WTC11 (cell line): ENCODE measurements at regions not wholly inside any gene's neighbourhood (a gene's known extent, or its start where the extent isn't known, plus 50 kb on each side); places are given as distances from the start of the nearest gene placed in this dataset.

Source experiments
- ATAC-seq: fragments of 200-7000 bp; cut with Tn5 transposase; 2 replicates; pipeline ENCODE4 v1.10.0; 2021; ENCODE audit warnings: mild to moderate bottlenecking, moderate library complexity
- CTCF ChIA-PET: fragments of 300-600 bp; sonication (Branson Sonifier 250); formaldehyde crosslinking; loops from one replicate; lab custom pipeline; 2021; ENCODE audit warnings: antibody characterized with exemption; lab: Charles Lee
- POLR2A ChIA-PET: fragments of 350-600 bp; sonication (Branson Sonifier 250); formaldehyde crosslinking; loops from one replicate; lab custom pipeline; 2021; ENCODE audit warnings: antibody characterized with exemption; lab: Charles Lee
- DNase-seq: peaks from one replicate; pipeline ENCODE4 v3.0.0; 2021; ENCODE audit warnings: low spot score
- H3K27ac Mint-ChIP-seq: 2 replicates; pipeline ENCODE4 v1.8.0; 2021; ENCODE audit warnings: mixed read lengths
- H3K27me3 Mint-ChIP-seq: 2 replicates; pipeline ENCODE4 v1.8.0; 2021; ENCODE audit warnings: low read depth, mild to moderate bottlenecking, moderate library complexity, mixed read lengths
- H3K36me3 Mint-ChIP-seq: 2 replicates; pipeline ENCODE4 v1.8.0; 2021; ENCODE audit warnings: mixed read lengths
- H3K4me1 Mint-ChIP-seq: 2 replicates; pipeline ENCODE4 v1.8.0; 2022; ENCODE audit warnings: mixed read lengths
- H3K4me3 Mint-ChIP-seq: 2 replicates; pipeline ENCODE4 v1.8.0; 2021; ENCODE audit warnings: mild to moderate bottlenecking, moderate library complexity, mixed read lengths
- H3K9me3 Mint-ChIP-seq: 2 replicates; pipeline ENCODE4 v1.8.0; 2021; ENCODE audit warnings: mixed read lengths
- CBFB ChIP-seq: sonication (generic); formaldehyde crosslinking; IDR thresholded peaks from 2 replicates; pipeline ENCODE4 v1.8.1; 2022; ENCODE audit warnings: mild to moderate bottlenecking, low read depth, missing genetic modification reagents
- FOXP1 ChIP-seq: sonication (generic); formaldehyde crosslinking; IDR thresholded peaks from 2 replicates; pipeline ENCODE4 v1.8.0; 2022; ENCODE audit warnings: missing genetic modification reagents, mild to moderate bottlenecking, moderate library complexity, borderline replicate concordance
- GABPB1 ChIP-seq: sonication (generic); formaldehyde crosslinking; IDR thresholded peaks from 2 replicates; pipeline ENCODE4 v1.8.1; 2023; ENCODE audit warnings: mild to moderate bottlenecking, missing genetic modification reagents
- GTF2I ChIP-seq: fragments of 250-450 bp; sonication (Bioruptor Pico); conservative IDR thresholded peaks from 2 replicates; pipeline ENCODE4 v1.4.0; 2021; ENCODE audit warnings: mild to moderate bottlenecking
- MYBL2 ChIP-seq: sonication (generic); formaldehyde crosslinking; IDR thresholded peaks from 2 replicates; pipeline ENCODE4 v1.8.1; 2023; ENCODE audit warnings: mild to moderate bottlenecking, moderate library complexity, missing genetic modification reagents
- OVOL2 ChIP-seq: fragments of 250-450 bp; sonication (Bioruptor Pico); IDR thresholded peaks from 2 replicates; pipeline ENCODE4 v1.9.0; 2021; ENCODE audit warnings: mild to moderate bottlenecking, borderline replicate concordance
- RORB ChIP-seq: fragments of 250-450 bp; sonication (Bioruptor Pico); IDR thresholded peaks from 2 replicates; pipeline ENCODE4 v1.9.0; 2021; ENCODE audit warnings: mild to moderate bottlenecking
- ZNF138 ChIP-seq: sonication (generic); formaldehyde crosslinking; conservative IDR thresholded peaks from 2 replicates; pipeline ENCODE4 v1.8.1; 2022; ENCODE audit warnings: mild to moderate bottlenecking, moderate library complexity, missing genetic modification reagents
- ZNF232 ChIP-seq: sonication (generic); formaldehyde crosslinking; IDR thresholded peaks from 2 replicates; pipeline ENCODE4 v1.8.0; 2022; ENCODE audit warnings: mild to moderate bottlenecking, missing genetic modification reagents
- ZNF263 ChIP-seq: sonication (generic); formaldehyde crosslinking; IDR thresholded peaks from 2 replicates; pipeline ENCODE4 v1.8.1; 2022; ENCODE audit warnings: low read depth, mild to moderate bottlenecking, moderate library complexity, missing genetic modification reagents
- TF ChIP-seq, protein P1 (sequence below): sonication (generic); formaldehyde crosslinking; IDR thresholded peaks from 2 replicates; pipeline ENCODE4 v1.8.1; 2023; ENCODE audit warnings: mild to moderate bottlenecking, moderate library complexity, missing genetic modification reagents
- TF ChIP-seq, protein P2 (sequence below): sonication (generic); formaldehyde crosslinking; IDR thresholded peaks from 2 replicates; pipeline ENCODE4 v1.8.0; 2022; ENCODE audit warnings: mild to moderate bottlenecking, missing genetic modification reagents
- TF ChIP-seq, protein P3 (sequence below): sonication (generic); formaldehyde crosslinking; IDR thresholded peaks from 2 replicates; pipeline ENCODE4 v1.8.1; 2022; ENCODE audit warnings: missing genetic modification reagents, borderline replicate concordance
- TF ChIP-seq, protein P4 (sequence below): fragments of 250-450 bp; sonication (Bioruptor Pico); IDR thresholded peaks from 2 replicates; pipeline ENCODE4 v1.9.0; 2021; ENCODE audit warnings: moderate library complexity, mild to moderate bottlenecking, inconsistent platforms, borderline replicate concordance
- TF ChIP-seq, protein P5 (sequence below): fragments of 250-450 bp; sonication (Bioruptor Pico); IDR thresholded peaks from 2 replicates; pipeline ENCODE4 v1.9.0; 2021; ENCODE audit warnings: mild to moderate bottlenecking, borderline replicate concordance
- TF ChIP-seq, protein P6 (sequence below): sonication (generic); formaldehyde crosslinking; IDR thresholded peaks from 2 replicates; pipeline ENCODE4 v1.8.0; 2022; ENCODE audit warnings: mild to moderate bottlenecking, missing genetic modification reagents
- TF ChIP-seq, protein P7 (sequence below): sonication (generic); formaldehyde crosslinking; IDR thresholded peaks from 2 replicates; pipeline ENCODE4 v1.8.1; 2023; ENCODE audit warnings: mild to moderate bottlenecking, missing genetic modification reagents, borderline replicate concordance

DNA sequence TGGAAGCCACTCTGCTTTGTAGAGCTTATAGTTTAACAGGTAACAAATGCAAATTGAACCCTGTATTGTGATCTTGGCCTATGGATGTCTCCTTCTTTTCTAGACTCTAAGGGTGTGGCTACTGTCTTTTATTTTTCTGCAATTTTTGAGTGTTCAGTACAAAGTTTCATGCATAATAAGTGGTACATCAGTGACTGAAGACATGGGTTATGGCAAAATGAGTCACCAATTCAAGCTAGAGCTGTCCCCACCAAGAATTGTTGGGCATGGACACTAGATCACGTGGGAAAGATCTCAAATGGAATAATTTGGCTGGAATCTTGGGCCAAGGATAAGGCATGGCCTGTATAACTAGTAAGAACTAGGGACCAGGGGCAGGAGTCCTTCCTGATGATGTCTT is 228.4 kb upstream of the N4BP1 start:
- no peaks in the 10 kb centered on the region for H3K9me3 Mint-ChIP-seq
- ATAC-seq (no peak), DNase-seq (no peak)
- no peak overlapping the region for H3K27ac Mint-ChIP-seq
- no peak for TF ChIP-seq ZNF263 (CRISPR knock-in tag)
- TF ChIP-seq, protein P1, sequence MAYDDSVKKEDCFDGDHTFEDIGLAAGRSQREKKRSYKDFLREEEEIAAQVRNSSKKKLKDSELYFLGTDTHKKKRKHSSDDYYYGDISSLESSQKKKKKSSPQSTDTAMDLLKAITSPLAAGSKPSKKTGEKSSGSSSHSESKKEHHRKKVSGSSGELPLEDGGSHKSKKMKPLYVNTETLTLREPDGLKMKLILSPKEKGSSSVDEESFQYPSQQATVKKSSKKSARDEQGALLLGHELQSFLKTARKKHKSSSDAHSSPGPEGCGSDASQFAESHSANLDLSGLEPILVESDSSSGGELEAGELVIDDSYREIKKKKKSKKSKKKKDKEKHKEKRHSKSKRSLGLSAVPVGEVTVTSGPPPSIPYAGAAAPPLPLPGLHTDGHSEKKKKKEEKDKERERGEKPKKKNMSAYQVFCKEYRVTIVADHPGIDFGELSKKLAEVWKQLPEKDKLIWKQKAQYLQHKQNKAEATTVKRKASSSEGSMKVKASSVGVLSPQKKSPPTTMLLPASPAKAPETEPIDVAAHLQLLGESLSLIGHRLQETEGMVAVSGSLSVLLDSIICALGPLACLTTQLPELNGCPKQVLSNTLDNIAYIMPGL (CRISPR knock-in tag): no peak
- TF ChIP-seq, protein P2, sequence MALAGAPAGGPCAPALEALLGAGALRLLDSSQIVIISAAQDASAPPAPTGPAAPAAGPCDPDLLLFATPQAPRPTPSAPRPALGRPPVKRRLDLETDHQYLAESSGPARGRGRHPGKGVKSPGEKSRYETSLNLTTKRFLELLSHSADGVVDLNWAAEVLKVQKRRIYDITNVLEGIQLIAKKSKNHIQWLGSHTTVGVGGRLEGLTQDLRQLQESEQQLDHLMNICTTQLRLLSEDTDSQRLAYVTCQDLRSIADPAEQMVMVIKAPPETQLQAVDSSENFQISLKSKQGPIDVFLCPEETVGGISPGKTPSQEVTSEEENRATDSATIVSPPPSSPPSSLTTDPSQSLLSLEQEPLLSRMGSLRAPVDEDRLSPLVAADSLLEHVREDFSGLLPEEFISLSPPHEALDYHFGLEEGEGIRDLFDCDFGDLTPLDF: no peak
- TF ChIP-seq, protein P3, sequence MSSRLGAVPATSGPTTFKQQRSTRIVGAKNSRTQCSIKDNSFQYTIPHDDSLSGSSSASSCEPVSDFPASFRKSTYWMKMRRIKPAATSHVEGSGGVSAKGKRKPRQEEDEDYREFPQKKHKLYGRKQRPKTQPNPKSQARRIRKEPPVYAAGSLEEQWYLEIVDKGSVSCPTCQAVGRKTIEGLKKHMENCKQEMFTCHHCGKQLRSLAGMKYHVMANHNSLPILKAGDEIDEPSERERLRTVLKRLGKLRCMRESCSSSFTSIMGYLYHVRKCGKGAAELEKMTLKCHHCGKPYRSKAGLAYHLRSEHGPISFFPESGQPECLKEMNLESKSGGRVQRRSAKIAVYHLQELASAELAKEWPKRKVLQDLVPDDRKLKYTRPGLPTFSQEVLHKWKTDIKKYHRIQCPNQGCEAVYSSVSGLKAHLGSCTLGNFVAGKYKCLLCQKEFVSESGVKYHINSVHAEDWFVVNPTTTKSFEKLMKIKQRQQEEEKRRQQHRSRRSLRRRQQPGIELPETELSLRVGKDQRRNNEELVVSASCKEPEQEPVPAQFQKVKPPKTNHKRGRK (CRISPR knock-in tag): no peak
- TF ChIP-seq, protein P4, sequence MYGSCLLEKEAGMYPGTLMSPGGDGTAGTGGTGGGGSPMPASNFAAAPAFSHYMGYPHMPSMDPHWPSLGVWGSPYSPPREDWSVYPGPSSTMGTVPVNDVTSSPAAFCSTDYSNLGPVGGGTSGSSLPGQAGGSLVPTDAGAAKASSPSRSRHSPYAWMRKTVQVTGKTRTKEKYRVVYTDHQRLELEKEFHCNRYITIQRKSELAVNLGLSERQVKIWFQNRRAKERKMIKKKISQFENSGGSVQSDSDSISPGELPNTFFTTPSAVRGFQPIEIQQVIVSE (CRISPR knock-in tag): no peak
- no peak for TF ChIP-seq FOXP1 (CRISPR knock-in tag)
- TF ChIP-seq CBFB: no peak
- TF ChIP-seq, protein P5, sequence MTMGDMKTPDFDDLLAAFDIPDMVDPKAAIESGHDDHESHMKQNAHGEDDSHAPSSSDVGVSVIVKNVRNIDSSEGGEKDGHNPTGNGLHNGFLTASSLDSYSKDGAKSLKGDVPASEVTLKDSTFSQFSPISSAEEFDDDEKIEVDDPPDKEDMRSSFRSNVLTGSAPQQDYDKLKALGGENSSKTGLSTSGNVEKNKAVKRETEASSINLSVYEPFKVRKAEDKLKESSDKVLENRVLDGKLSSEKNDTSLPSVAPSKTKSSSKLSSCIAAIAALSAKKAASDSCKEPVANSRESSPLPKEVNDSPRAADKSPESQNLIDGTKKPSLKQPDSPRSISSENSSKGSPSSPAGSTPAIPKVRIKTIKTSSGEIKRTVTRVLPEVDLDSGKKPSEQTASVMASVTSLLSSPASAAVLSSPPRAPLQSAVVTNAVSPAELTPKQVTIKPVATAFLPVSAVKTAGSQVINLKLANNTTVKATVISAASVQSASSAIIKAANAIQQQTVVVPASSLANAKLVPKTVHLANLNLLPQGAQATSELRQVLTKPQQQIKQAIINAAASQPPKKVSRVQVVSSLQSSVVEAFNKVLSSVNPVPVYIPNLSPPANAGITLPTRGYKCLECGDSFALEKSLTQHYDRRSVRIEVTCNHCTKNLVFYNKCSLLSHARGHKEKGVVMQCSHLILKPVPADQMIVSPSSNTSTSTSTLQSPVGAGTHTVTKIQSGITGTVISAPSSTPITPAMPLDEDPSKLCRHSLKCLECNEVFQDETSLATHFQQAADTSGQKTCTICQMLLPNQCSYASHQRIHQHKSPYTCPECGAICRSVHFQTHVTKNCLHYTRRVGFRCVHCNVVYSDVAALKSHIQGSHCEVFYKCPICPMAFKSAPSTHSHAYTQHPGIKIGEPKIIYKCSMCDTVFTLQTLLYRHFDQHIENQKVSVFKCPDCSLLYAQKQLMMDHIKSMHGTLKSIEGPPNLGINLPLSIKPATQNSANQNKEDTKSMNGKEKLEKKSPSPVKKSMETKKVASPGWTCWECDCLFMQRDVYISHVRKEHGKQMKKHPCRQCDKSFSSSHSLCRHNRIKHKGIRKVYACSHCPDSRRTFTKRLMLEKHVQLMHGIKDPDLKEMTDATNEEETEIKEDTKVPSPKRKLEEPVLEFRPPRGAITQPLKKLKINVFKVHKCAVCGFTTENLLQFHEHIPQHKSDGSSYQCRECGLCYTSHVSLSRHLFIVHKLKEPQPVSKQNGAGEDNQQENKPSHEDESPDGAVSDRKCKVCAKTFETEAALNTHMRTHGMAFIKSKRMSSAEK (CRISPR knock-in tag): no peak
- H3K36me3 Mint-ChIP-seq: no peaks in the 10 kb centered on the region
- CTCF ChIA-PET: no interaction called here
- POLR2A ChIA-PET: no interaction called here
- no peak overlapping the region for H3K4me3 Mint-ChIP-seq
- no peaks in the 10 kb centered on the region for H3K4me1 Mint-ChIP-seq
- H3K27me3 Mint-ChIP-seq: no peaks in the 10 kb centered on the region; the same call in 1 of the 2 replicates

DNA sequence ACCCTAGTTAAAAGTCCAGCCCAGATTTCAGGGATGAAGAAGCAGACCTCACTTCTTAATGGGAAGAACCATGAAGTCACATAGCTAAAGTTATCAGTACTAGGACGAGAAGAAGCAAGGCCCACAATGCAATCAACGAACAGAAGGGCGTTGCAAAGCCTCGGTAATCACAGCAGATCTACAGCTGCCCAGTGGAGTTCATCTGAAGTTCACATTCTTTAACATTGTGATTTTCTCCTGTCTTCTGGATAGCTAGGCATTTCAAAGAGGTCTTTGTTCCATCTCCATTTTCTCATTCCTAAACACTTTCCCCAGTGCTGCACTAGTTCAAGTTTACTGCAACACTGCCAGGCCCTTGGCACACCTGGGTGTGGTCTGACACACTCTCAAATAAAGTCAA is 226.7 kb upstream of the N4BP1 start:
- Mint-ChIP-seq H3K27me3 (no peaks in the 10 kb centered on the region), H3K27ac (no peak overlapping the region)

DNA sequence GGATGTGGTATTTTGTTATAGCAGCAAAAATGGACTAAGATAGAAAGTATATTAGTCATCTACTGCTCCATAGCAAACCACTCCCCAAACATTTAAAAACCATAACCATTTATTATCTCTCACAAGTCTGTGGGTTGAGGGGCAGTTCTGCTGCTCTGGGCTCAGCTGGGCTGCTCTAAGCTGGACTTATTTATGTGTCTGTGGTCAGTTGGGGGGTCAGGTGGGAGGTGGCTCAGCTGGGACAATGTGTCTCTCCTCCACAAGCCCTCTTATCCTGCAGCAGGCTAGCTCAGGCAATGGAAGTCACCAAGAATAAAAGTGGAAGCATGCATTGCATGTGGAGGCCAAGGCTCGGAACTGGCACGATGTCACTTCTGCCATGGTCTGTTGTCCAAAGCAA is 226.1 kb upstream of the N4BP1 start:
- Mint-ChIP-seq H3K4me3 (no peak overlapping the region), H3K4me1 (peaks cover 5% of the 10 kb centered on the region), H3K36me3 (no peaks in the 10 kb centered on the region), H3K27me3 (no peaks in the 10 kb centered on the region), H3K9me3 (no peaks in the 10 kb centered on the region), H3K27ac (no peak overlapping the region)
- DNase-seq: no peak
- ChIA-PET CTCF (interaction anchor here (1.8 kb wide), 1 partner anchor 513 kb away, joined by 6 read pairs; no protein-coding TSS in a partner anchor), POLR2A (no interaction called here)
- no peak for ATAC-seq
- TF ChIP-seq, protein P6, sequence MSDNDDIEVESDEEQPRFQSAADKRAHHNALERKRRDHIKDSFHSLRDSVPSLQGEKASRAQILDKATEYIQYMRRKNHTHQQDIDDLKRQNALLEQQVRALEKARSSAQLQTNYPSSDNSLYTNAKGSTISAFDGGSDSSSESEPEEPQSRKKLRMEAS: no peak
- no peak for TF ChIP-seq GTF2I (CRISPR knock-in tag)
- TF ChIP-seq ZNF138: no peak
- no peak for TF ChIP-seq MYBL2 (CRISPR knock-in tag)
- no peak for TF ChIP-seq OVOL2 (CRISPR knock-in tag)
- TF ChIP-seq, protein P7, sequence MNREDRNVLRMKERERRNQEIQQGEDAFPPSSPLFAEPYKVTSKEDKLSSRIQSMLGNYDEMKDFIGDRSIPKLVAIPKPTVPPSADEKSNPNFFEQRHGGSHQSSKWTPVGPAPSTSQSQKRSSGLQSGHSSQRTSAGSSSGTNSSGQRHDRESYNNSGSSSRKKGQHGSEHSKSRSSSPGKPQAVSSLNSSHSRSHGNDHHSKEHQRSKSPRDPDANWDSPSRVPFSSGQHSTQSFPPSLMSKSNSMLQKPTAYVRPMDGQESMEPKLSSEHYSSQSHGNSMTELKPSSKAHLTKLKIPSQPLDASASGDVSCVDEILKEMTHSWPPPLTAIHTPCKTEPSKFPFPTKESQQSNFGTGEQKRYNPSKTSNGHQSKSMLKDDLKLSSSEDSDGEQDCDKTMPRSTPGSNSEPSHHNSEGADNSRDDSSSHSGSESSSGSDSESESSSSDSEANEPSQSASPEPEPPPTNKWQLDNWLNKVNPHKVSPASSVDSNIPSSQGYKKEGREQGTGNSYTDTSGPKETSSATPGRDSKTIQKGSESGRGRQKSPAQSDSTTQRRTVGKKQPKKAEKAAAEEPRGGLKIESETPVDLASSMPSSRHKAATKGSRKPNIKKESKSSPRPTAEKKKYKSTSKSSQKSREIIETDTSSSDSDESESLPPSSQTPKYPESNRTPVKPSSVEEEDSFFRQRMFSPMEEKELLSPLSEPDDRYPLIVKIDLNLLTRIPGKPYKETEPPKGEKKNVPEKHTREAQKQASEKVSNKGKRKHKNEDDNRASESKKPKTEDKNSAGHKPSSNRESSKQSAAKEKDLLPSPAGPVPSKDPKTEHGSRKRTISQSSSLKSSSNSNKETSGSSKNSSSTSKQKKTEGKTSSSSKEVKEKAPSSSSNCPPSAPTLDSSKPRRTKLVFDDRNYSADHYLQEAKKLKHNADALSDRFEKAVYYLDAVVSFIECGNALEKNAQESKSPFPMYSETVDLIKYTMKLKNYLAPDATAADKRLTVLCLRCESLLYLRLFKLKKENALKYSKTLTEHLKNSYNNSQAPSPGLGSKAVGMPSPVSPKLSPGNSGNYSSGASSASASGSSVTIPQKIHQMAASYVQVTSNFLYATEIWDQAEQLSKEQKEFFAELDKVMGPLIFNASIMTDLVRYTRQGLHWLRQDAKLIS: no peak
- TF ChIP-seq ZNF232 (CRISPR knock-in tag): no peak
- no peak for TF ChIP-seq RORB

More for the DNA sequence above, 226.7 kb upstream of the N4BP1 start:
- POLR2A ChIA-PET: no interaction called here
- no peaks in the 10 kb centered on the region for H3K4me1 Mint-ChIP-seq
- no peaks in the 10 kb centered on the region for H3K9me3 Mint-ChIP-seq
- no peak for TF ChIP-seq GABPB1 (CRISPR knock-in tag)
- CTCF ChIA-PET: interaction anchor here (1.8 kb wide), 1 partner anchor 513 kb away, joined by 6 read pairs; no protein-coding TSS in a partner anchor
- no peaks in the 10 kb centered on the region for H3K36me3 Mint-ChIP-seq
- DNase-seq (no peak), ATAC-seq (no peak)
- no peak overlapping the region for H3K4me3 Mint-ChIP-seq
